ENCODE measurements at regions not wholly inside any gene's neighbourhood (a gene's known extent, or its start where the extent isn't known, plus 50 kb on each side); places are given as distances from the start of the nearest gene placed in this dataset.

DNA sequence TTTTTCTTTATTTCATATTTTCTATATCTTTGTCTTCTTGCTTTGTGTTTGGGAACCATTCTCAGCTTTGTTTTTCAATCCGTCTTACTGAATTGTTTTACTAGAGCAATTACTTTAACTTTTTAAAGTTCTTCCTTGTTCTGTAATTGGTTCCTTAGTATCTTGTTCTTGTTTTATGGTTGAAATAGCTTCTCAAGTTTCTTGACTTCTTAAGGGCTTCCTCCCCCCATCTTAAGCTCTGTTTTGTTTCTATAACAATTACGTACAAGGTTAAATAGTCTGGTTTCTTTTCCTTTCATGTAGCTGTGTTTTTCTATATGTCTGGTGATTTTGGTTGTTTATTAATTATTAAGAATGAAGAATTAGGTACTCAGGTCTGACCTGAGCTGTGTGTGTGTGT lies 158.0 kb downstream of the SDHAF3 start (continued):
- TF ChIP-seq, protein P1, sequence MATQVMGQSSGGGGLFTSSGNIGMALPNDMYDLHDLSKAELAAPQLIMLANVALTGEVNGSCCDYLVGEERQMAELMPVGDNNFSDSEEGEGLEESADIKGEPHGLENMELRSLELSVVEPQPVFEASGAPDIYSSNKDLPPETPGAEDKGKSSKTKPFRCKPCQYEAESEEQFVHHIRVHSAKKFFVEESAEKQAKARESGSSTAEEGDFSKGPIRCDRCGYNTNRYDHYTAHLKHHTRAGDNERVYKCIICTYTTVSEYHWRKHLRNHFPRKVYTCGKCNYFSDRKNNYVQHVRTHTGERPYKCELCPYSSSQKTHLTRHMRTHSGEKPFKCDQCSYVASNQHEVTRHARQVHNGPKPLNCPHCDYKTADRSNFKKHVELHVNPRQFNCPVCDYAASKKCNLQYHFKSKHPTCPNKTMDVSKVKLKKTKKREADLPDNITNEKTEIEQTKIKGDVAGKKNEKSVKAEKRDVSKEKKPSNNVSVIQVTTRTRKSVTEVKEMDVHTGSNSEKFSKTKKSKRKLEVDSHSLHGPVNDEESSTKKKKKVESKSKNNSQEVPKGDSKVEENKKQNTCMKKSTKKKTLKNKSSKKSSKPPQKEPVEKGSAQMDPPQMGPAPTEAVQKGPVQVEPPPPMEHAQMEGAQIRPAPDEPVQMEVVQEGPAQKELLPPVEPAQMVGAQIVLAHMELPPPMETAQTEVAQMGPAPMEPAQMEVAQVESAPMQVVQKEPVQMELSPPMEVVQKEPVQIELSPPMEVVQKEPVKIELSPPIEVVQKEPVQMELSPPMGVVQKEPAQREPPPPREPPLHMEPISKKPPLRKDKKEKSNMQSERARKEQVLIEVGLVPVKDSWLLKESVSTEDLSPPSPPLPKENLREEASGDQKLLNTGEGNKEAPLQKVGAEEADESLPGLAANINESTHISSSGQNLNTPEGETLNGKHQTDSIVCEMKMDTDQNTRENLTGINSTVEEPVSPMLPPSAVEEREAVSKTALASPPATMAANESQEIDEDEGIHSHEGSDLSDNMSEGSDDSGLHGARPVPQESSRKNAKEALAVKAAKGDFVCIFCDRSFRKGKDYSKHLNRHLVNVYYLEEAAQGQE (IDR thresholded peaks at IDR 0.05; ENCODE audit: unreplicated experiment) = no peak
- no peak for TF ChIP-seq POLR2AphosphoS5 (IDR thresholded peaks at IDR 0.05; ENCODE audit: low read depth)
- TF ChIP-seq, protein P2, sequence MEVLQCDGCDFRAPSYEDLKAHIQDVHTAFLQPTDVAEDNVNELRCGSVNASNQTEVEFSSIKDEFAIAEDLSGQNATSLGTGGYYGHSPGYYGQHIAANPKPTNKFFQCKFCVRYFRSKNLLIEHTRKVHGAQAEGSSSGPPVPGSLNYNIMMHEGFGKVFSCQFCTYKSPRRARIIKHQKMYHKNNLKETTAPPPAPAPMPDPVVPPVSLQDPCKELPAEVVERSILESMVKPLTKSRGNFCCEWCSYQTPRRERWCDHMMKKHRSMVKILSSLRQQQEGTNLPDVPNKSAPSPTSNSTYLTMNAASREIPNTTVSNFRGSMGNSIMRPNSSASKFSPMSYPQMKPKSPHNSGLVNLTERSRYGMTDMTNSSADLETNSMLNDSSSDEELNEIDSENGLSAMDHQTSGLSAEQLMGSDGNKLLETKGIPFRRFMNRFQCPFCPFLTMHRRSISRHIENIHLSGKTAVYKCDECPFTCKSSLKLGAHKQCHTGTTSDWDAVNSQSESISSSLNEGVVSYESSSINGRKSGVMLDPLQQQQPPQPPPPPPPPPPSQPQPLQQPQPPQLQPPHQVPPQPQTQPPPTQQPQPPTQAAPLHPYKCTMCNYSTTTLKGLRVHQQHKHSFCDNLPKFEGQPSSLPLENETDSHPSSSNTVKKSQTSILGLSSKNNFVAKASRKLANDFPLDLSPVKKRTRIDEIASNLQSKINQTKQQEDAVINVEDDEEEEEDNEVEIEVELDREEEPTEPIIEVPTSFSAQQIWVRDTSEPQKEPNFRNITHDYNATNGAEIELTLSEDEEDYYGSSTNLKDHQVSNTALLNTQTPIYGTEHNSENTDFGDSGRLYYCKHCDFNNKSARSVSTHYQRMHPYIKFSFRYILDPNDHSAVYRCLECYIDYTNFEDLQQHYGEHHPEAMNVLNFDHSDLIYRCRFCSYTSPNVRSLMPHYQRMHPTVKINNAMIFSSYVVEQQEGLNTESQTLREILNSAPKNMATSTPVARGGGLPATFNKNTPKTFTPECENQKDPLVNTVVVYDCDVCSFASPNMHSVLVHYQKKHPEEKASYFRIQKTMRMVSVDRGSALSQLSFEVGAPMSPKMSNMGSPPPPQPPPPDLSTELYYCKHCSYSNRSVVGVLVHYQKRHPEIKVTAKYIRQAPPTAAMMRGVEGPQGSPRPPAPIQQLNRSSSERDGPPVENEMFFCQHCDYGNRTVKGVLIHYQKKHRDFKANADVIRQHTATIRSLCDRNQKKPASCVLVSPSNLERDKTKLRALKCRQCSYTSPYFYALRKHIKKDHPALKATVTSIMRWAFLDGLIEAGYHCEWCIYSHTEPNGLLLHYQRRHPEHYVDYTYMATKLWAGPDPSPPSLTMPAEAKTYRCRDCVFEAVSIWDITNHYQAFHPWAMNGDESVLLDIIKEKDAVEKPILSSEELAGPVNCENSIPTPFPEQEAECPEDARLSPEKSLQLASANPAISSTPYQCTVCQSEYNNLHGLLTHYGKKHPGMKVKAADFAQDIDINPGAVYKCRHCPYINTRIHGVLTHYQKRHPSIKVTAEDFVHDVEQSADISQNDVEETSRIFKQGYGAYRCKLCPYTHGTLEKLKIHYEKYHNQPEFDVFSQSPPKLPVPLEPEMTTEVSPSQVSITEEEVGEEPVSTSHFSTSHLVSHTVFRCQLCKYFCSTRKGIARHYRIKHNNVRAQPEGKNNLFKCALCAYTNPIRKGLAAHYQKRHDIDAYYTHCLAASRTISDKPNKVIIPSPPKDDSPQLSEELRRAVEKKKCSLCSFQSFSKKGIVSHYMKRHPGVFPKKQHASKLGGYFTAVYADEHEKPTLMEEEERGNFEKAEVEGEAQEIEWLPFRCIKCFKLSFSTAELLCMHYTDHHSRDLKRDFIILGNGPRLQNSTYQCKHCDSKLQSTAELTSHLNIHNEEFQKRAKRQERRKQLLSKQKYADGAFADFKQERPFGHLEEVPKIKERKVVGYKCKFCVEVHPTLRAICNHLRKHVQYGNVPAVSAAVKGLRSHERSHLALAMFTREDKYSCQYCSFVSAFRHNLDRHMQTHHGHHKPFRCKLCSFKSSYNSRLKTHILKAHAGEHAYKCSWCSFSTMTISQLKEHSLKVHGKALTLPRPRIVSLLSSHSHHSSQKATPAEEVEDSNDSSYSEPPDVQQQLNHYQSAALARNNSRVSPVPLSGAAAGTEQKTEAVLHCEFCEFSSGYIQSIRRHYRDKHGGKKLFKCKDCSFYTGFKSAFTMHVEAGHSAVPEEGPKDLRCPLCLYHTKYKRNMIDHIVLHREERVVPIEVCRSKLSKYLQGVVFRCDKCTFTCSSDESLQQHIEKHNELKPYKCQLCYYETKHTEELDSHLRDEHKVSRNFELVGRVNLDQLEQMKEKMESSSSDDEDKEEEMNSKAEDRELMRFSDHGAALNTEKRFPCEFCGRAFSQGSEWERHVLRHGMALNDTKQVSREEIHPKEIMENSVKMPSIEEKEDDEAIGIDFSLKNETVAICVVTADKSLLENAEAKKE (CRISPR knock-in tag; IDR thresholded peaks at IDR 0.05) = no peak

DNA sequence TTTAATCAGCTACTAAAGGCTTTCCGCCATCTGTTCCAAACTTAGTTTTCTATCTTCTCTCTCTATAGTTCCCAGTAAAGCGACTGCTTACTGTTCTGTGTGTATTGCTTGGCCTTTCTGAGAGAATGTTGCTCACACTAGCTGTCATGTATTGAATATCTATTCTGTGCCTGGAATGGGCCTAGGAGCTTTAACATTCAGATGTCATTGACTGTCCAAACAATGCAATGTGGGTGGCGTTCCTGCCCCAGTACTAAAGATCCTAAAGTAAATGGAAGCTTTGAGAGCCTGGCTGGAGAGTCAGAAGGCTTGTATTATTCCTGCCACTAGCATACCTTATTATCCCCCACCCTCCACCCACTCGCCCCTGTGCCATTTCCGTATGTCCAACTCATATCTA lies 163.5 kb downstream of the SDHAF3 start:
- Histone ChIP-seq H3F3A (replicated peaks; ENCODE audit: low read depth) (no peaks in the 10 kb centered on the region), H3K36me3 (ENCODE audit: insufficient read depth) (no peaks in the 10 kb centered on the region), H3K4me1 (ENCODE audit: insufficient read depth) (peaks cover 8% of the 10 kb centered on the region; the same call in 1 of the 2 replicates), H3K79me2 (replicated peaks; ENCODE audit: insufficient read depth) (no peaks in the 10 kb centered on the region), H3K27ac (ENCODE audit: low read depth) (no peak overlapping the region), H3K27me3 (ENCODE audit: insufficient read depth) (no peaks in the 10 kb centered on the region), H3K4me3 (no peak overlapping the region), H3K4me2 (no peak overlapping the region), H2AFZ (no peak overlapping the region), H3K9me2 (ENCODE audit: insufficient read depth) (no peaks in the 10 kb centered on the region), H4K20me1 (replicated peaks; ENCODE audit: insufficient read depth) (no peaks in the 10 kb centered on the region)
- DNase-seq (ENCODE audit: low spot score) (no peak), ATAC-seq (0 out of 3 replicates have a peak, but pooled peaks have one; percentile 26)
- Mint-ChIP-seq H3K4me3 (no peak overlapping the region), H3K4me1 (peaks cover 11% of the 10 kb centered on the region), H3K9me3 (no peaks in the 10 kb centered on the region), H3K27me3 (ENCODE audit: insufficient read depth, low read depth, poor library complexity) (peaks cover 1% of the 10 kb centered on the region), H3K27ac (no peak overlapping the region), H3K36me3 (ENCODE audit: low read depth) (no peaks in the 10 kb centered on the region)
- no peak for TF ChIP-seq EZH2phosphoT487 (IDR thresholded peaks at IDR 0.05; ENCODE audit: unreplicated experiment)
- no peak for TF ChIP-seq CREB1 (CRISPR knock-in tag; IDR thresholded peaks at IDR 0.05; ENCODE audit: low read depth)
- TF ChIP-seq NANOG (IDR thresholded peaks at IDR 0.05; ENCODE audit: borderline replicate concordance) = no peak
- TF ChIP-seq, protein P1 (IDR thresholded peaks at IDR 0.05; ENCODE audit: unreplicated experiment) = no peak
- no peak for TF ChIP-seq EZH2 (IDR thresholded peaks at IDR 0.05; ENCODE audit: low read depth, unreplicated experiment)
- no peak for TF ChIP-seq POLR2AphosphoS5 (IDR thresholded peaks at IDR 0.05; ENCODE audit: low read depth)
- TF ChIP-seq ZNF331 (CRISPR knock-in tag; IDR thresholded peaks at IDR 0.05; ENCODE audit: low read depth) = no peak
- TF ChIP-seq, protein P3, sequence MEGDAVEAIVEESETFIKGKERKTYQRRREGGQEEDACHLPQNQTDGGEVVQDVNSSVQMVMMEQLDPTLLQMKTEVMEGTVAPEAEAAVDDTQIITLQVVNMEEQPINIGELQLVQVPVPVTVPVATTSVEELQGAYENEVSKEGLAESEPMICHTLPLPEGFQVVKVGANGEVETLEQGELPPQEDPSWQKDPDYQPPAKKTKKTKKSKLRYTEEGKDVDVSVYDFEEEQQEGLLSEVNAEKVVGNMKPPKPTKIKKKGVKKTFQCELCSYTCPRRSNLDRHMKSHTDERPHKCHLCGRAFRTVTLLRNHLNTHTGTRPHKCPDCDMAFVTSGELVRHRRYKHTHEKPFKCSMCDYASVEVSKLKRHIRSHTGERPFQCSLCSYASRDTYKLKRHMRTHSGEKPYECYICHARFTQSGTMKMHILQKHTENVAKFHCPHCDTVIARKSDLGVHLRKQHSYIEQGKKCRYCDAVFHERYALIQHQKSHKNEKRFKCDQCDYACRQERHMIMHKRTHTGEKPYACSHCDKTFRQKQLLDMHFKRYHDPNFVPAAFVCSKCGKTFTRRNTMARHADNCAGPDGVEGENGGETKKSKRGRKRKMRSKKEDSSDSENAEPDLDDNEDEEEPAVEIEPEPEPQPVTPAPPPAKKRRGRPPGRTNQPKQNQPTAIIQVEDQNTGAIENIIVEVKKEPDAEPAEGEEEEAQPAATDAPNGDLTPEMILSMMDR (conservative IDR thresholded peaks at IDR 0.05; ENCODE audit: low read depth in 2 of 2) = no peak

Measured in GM23338 (cell line).